Erythroblast (primary cell): ENCODE measurements at regions not wholly inside any gene's neighbourhood (a gene's known extent, or its start where the extent isn't known, plus 50 kb on each side); places are given as distances from the start of the nearest gene placed in this dataset.
"Not testable (repeated sequence)": the region's sequence is repeated elsewhere in the genome, so short reads cannot be mapped to it uniquely, and the experiment has no call there.

Experiments
- GATA1 ChIP-seq: IDR thresholded peaks from 2 replicates; pipeline ENCODE4 v1.6.1; 2011; ENCODE audit warnings: low read depth, mild to moderate bottlenecking, control low read depth, low read length, moderate library complexity
- POLR2A ChIP-seq: IDR thresholded peaks from 2 replicates; pipeline ENCODE4 v1.6.1; 2011; ENCODE audit warnings: mild to moderate bottlenecking, low read length

DNA sequence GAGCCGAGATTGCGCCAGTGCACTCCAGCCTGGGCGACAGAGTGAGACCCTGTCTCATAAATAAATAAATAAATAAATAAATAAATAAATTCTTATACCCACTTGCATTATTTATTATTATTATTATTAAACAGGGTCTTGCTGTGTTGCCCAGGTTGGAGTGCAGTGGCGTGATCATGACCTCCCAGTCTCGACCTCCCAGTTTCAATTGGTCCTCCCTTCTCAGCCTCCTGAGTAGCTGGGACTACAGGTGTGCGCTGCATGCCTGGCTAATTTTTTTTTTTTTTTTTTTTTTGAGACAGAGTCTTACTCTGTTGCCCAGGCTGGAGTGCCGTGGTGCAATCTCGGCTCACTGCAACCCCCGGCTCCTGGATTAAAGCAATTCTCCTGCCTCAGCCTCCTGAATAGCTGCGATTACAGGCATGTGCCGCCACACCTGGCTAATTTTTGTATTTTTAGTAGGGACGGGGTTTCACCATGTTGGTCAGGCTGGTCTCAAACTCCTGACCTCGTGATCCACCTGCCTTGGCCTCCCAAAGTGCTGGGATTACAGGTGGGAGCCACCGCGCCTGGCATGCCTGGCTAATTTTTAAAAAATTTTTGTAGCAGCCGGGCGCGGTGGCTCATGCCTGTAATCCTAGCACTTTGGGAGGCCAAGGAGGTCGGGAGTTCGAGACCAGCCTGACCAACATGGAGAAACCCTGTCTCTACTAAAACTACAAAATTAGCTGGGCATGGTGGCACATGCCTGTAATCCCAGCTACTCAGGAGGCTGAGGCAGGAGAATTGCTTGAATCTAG is 150.2 kb downstream of the SEC14L1 start:
- not testable (repeated sequence) for TF ChIP-seq GATA1, POLR2A
